Suprapubic skin (tissue), 3 donors: ENCODE measurements at regions not wholly inside any gene's neighbourhood (a gene's known extent, or its start where the extent isn't known, plus 50 kb on each side); places are given as distances from the start of the nearest gene placed in this dataset.

ENCODE experiments used
- CTCF ChIP-seq, 2 donors: fragments of 200-600 bp in 1 of 2; fragments of 450-650 bp in 1 of 2; sonication (generic) in 1 of 2; IDR thresholded peaks; one replicate each; pipeline ENCODE4 v1.5.1; 2016 to 2019; ENCODE audit warnings: antibody characterized with exemption in 2 of 2, mild to moderate bottlenecking in 1 of 2, moderate library complexity in 1 of 2
- POLR2AphosphoS5 ChIP-seq, 3 donors: sonication (generic); formaldehyde crosslinking; IDR thresholded peaks; one replicate each; pipeline ENCODE4 v1.6.1; 2017; ENCODE audit warnings: antibody characterized with exemption in 3 of 3

GRCh38 chr20:57869951-57870315 lies 160.1 kb upstream of the PMEPA1 start:
- no peak for TF ChIP-seq CTCF (IDR thresholded peaks at IDR 0.05)
- TF ChIP-seq POLR2AphosphoS5 (IDR thresholded peaks at IDR 0.05): no peak
